ENCODE measurements at regions not wholly inside any gene's neighbourhood (a gene's known extent, or its start where the extent isn't known, plus 50 kb on each side); places are given as distances from the start of the nearest gene placed in this dataset.
A peak's percentile ranks its signal among the peaks of the same experiment; 100 is the strongest.

GRCh38 chr1:59061876-59062275 is 235.0 kb upstream of the FGGY start:
- Mint-ChIP-seq H3K9me3 (no peaks in the 10 kb centered on the region), H3K4me1 (peaks cover 4% of the 10 kb centered on the region), H3K27ac (no peak overlapping the region)

GRCh38 chr1:59062743-59063142 is 234.2 kb upstream of the FGGY start:
- no peak for ATAC-seq (replicated peaks)
- H3K27ac Mint-ChIP-seq = no peak overlapping the region

More at GRCh38 chr1:59061876-59062275, 235.0 kb upstream of the FGGY start:
- H3K27me3 Mint-ChIP-seq = no peaks in the 10 kb centered on the region
- ATAC-seq (replicated peaks) = no peak
- H3K4me3 Mint-ChIP-seq = no peak overlapping the region
- no peaks in the 10 kb centered on the region for H3K36me3 Mint-ChIP-seq (ENCODE audit: low read depth)

GRCh38 chr1:59063501-59063900 is 233.4 kb upstream of the FGGY start:
- H3K27ac Mint-ChIP-seq = peak overlapping the region; percentile 44
- peaks cover 4% of the 10 kb centered on the region for H3K4me1 Mint-ChIP-seq
- H3K36me3 Mint-ChIP-seq (ENCODE audit: low read depth) = no peaks in the 10 kb centered on the region
- H3K9me3 Mint-ChIP-seq = no peaks in the 10 kb centered on the region
- peak overlapping the region; percentile 54 for H3K4me3 Mint-ChIP-seq
- no peaks in the 10 kb centered on the region for H3K27me3 Mint-ChIP-seq
- peak; percentile 44 for ATAC-seq (replicated peaks)

More at GRCh38 chr1:59062743-59063142, 234.2 kb upstream of the FGGY start:
- Mint-ChIP-seq H3K4me3 (peak overlapping the region; percentile 54), H3K4me1 (peaks cover 4% of the 10 kb centered on the region), H3K27me3 (no peaks in the 10 kb centered on the region), H3K9me3 (no peaks in the 10 kb centered on the region), H3K36me3 (ENCODE audit: low read depth) (no peaks in the 10 kb centered on the region)

- no peak overlapping the region for H3K27ac Mint-ChIP-seq
- no peak for ATAC-seq (replicated peaks)
- no peaks in the 10 kb centered on the region for H3K36me3 Mint-ChIP-seq (ENCODE audit: low read depth)
- H3K9me3 Mint-ChIP-seq = no peaks in the 10 kb centered on the region
- H3K27me3 Mint-ChIP-seq = no peaks in the 10 kb centered on the region
- peak overlapping the region; percentile 54 for H3K4me3 Mint-ChIP-seq
- H3K4me1 Mint-ChIP-seq = peaks cover 4% of the 10 kb centered on the region
These were observed 232.3 kb upstream of the FGGY start for GRCh38 chr1:59064592-59064991.

- no peak overlapping the region for H3K4me3 Mint-ChIP-seq
- no peaks in the 10 kb centered on the region for H3K27me3 Mint-ChIP-seq
- no peaks in the 10 kb centered on the region for H3K9me3 Mint-ChIP-seq
- ATAC-seq (replicated peaks) = no peak
- no peaks in the 10 kb centered on the region for H3K36me3 Mint-ChIP-seq (ENCODE audit: low read depth)
- no peak overlapping the region for H3K27ac Mint-ChIP-seq
- H3K4me1 Mint-ChIP-seq = peaks cover 6% of the 10 kb centered on the region
These were observed 230.7 kb upstream of the FGGY start for GRCh38 chr1:59066236-59066635.

GRCh38 chr1:59070610-59071009 is 226.3 kb upstream of the FGGY start:
- no peaks in the 10 kb centered on the region for H3K9me3 Mint-ChIP-seq

GRCh38 chr1:59071289-59071688 is 225.6 kb upstream of the FGGY start:
- Mint-ChIP-seq H3K36me3 (ENCODE audit: low read depth) (no peaks in the 10 kb centered on the region), H3K27ac (peak overlapping the region; percentile 20), H3K9me3 (no peaks in the 10 kb centered on the region), H3K4me1 (peaks cover 16% of the 10 kb centered on the region), H3K4me3 (peak overlapping the region; percentile 41), H3K27me3 (no peaks in the 10 kb centered on the region)
- ATAC-seq (replicated peaks) = no peak

More at GRCh38 chr1:59070610-59071009, 226.3 kb upstream of the FGGY start:
- Mint-ChIP-seq H3K4me3 (peak overlapping the region; percentile 41), H3K4me1 (peaks cover 16% of the 10 kb centered on the region), H3K27me3 (no peaks in the 10 kb centered on the region), H3K36me3 (ENCODE audit: low read depth) (no peaks in the 10 kb centered on the region), H3K27ac (no peak overlapping the region)
- ATAC-seq (replicated peaks) = no peak

- Mint-ChIP-seq H3K36me3 (ENCODE audit: low read depth) (no peaks in the 10 kb centered on the region), H3K9me3 (no peaks in the 10 kb centered on the region), H3K4me1 (peaks cover 16% of the 10 kb centered on the region), H3K27ac (peak overlapping the region; percentile 20), H3K27me3 (no peaks in the 10 kb centered on the region), H3K4me3 (peak overlapping the region; percentile 41)
- peak; percentile 68 for ATAC-seq (replicated peaks)
These were observed 224.9 kb upstream of the FGGY start for GRCh38 chr1:59071876-59072582.

- no peaks in the 10 kb centered on the region for H3K27me3 Mint-ChIP-seq
- H3K9me3 Mint-ChIP-seq = no peaks in the 10 kb centered on the region
- peak overlapping the region; percentile 20 for H3K27ac Mint-ChIP-seq
- peaks cover 16% of the 10 kb centered on the region for H3K4me1 Mint-ChIP-seq
- H3K4me3 Mint-ChIP-seq = peak overlapping the region; percentile 41
- no peak for ATAC-seq (replicated peaks)
- H3K36me3 Mint-ChIP-seq (ENCODE audit: low read depth) = no peaks in the 10 kb centered on the region
These were observed 224.3 kb upstream of the FGGY start for GRCh38 chr1:59072583-59072947.

- no peak for ATAC-seq (replicated peaks)
- Mint-ChIP-seq H3K27me3 (no peaks in the 10 kb centered on the region), H3K27ac (no peak overlapping the region), H3K4me3 (no peak overlapping the region), H3K4me1 (peaks cover 21% of the 10 kb centered on the region), H3K36me3 (ENCODE audit: low read depth) (no peaks in the 10 kb centered on the region), H3K9me3 (no peaks in the 10 kb centered on the region)
These were observed 222.3 kb upstream of the FGGY start for GRCh38 chr1:59074598-59074997.

- no peak overlapping the region for H3K4me3 Mint-ChIP-seq
- no peak for ATAC-seq (replicated peaks)
- peaks cover 2% of the 10 kb centered on the region for H3K27me3 Mint-ChIP-seq
- no peak overlapping the region for H3K27ac Mint-ChIP-seq
- no peaks in the 10 kb centered on the region for H3K36me3 Mint-ChIP-seq (ENCODE audit: low read depth)
- no peaks in the 10 kb centered on the region for H3K9me3 Mint-ChIP-seq
- peaks cover 25% of the 10 kb centered on the region for H3K4me1 Mint-ChIP-seq
These were observed 221.9 kb upstream of the FGGY start for GRCh38 chr1:59075021-59075420.

- Mint-ChIP-seq H3K27me3 (peaks cover 3% of the 10 kb centered on the region), H3K4me1 (peaks cover 23% of the 10 kb centered on the region), H3K36me3 (ENCODE audit: low read depth) (no peaks in the 10 kb centered on the region), H3K4me3 (no peak overlapping the region), H3K9me3 (no peaks in the 10 kb centered on the region), H3K27ac (no peak overlapping the region)
- ATAC-seq (replicated peaks) = no peak
These were observed 220.3 kb upstream of the FGGY start for GRCh38 chr1:59076612-59077011.

GRCh38 chr1:59077466-59078069 is 219.3 kb upstream of the FGGY start:
- Mint-ChIP-seq H3K27ac (no peak overlapping the region), H3K4me3 (no peak overlapping the region), H3K36me3 (ENCODE audit: low read depth) (no peaks in the 10 kb centered on the region), H3K9me3 (no peaks in the 10 kb centered on the region), H3K27me3 (peaks cover 3% of the 10 kb centered on the region), H3K4me1 (peaks cover 14% of the 10 kb centered on the region)
- ATAC-seq (replicated peaks) = no peak

- Mint-ChIP-seq H3K4me1 (peaks cover 14% of the 10 kb centered on the region), H3K4me3 (no peak overlapping the region), H3K27ac (no peak overlapping the region), H3K9me3 (no peaks in the 10 kb centered on the region), H3K27me3 (peaks cover 3% of the 10 kb centered on the region), H3K36me3 (ENCODE audit: low read depth) (no peaks in the 10 kb centered on the region)
- no peak for ATAC-seq (replicated peaks)
These were observed 218.7 kb upstream of the FGGY start for GRCh38 chr1:59078070-59078800.

GRCh38 chr1:59078866-59079265 is 218.0 kb upstream of the FGGY start:
- Mint-ChIP-seq H3K36me3 (ENCODE audit: low read depth) (no peaks in the 10 kb centered on the region), H3K27me3 (peaks cover 3% of the 10 kb centered on the region), H3K4me3 (no peak overlapping the region), H3K4me1 (peaks cover 14% of the 10 kb centered on the region), H3K9me3 (no peaks in the 10 kb centered on the region), H3K27ac (no peak overlapping the region)
- ATAC-seq (replicated peaks) = no peak

Measured in activated T-helper 17 cell treated with anti-CD3 and anti-CD28 coated beads, Interleukin-2, amount 50 U/mL, for 72 hours (primary cell).